Lower leg skin (tissue), 3 donors: ENCODE measurements at regions not wholly inside any gene's neighbourhood (a gene's known extent, or its start where the extent isn't known, plus 50 kb on each side); places are given as distances from the start of the nearest gene placed in this dataset.

Experiments
- POLR2A ChIP-seq, 2 donors: fragments of 450-650 bp; IDR thresholded peaks; one replicate each; pipeline ENCODE4 v1.6.1; 2016 to 2017; ENCODE audit warnings: antibody characterized with exemption in 2 of 2, mild to moderate bottlenecking in 1 of 2, moderate library complexity in 1 of 2
- TF ChIP-seq, protein P1 (sequence below), 3 donors: fragments of 450-650 bp; IDR thresholded peaks; one replicate each; pipeline ENCODE4 v1.5.1; 2016; ENCODE audit warnings: antibody characterized with exemption in 3 of 3, mild to moderate bottlenecking in 3 of 3, moderate library complexity in 2 of 3

DNA sequence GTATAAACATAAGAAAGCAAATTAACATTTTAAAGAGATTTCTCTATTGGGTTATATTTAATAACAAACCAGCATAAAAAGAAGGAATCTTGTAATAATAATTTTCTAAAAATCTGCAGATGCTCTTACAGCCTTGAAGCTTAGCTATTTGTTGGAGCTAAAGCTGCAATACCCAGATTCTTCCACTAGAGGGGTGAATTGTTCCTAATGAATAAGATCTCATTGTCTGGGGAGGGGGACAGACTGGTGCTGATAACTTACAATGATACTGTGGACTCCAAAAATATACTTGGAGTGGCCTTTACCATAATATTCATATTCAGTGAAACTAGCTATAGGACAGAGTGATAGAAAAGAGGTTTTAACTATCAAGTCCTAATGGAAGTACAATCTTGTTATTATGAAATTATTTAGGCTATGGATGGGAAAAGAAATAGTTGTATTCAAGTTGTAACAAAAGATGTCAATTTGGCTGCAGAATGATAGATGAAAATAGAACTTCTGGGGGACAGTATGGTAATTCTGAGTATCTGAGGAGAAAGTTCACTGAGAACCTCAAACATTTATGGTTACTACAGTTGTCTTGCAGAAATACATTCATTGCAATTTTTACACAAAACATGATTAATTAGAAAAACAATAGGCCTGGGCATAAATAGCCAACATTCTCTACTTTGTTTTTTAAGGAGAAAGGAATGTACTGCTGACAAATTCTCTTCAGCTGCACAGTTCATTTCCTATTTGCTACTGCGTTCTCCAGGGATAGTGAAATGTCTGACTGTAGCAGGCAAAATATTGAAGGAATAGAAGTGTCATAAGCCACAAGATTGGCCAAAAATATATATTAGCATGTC lies 443.3 kb downstream of the GBA3 start:
- TF ChIP-seq, protein P1, sequence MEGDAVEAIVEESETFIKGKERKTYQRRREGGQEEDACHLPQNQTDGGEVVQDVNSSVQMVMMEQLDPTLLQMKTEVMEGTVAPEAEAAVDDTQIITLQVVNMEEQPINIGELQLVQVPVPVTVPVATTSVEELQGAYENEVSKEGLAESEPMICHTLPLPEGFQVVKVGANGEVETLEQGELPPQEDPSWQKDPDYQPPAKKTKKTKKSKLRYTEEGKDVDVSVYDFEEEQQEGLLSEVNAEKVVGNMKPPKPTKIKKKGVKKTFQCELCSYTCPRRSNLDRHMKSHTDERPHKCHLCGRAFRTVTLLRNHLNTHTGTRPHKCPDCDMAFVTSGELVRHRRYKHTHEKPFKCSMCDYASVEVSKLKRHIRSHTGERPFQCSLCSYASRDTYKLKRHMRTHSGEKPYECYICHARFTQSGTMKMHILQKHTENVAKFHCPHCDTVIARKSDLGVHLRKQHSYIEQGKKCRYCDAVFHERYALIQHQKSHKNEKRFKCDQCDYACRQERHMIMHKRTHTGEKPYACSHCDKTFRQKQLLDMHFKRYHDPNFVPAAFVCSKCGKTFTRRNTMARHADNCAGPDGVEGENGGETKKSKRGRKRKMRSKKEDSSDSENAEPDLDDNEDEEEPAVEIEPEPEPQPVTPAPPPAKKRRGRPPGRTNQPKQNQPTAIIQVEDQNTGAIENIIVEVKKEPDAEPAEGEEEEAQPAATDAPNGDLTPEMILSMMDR (IDR thresholded peaks at IDR 0.05), result no peak
- no peak for TF ChIP-seq POLR2A (IDR thresholded peaks at IDR 0.05)
